GM23248 (cell line): ENCODE measurements at regions not wholly inside any gene's neighbourhood (a gene's known extent, or its start where the extent isn't known, plus 50 kb on each side); places are given as distances from the start of the nearest gene placed in this dataset.
A peak's percentile ranks its signal among the peaks of the same experiment; 100 is the strongest.

ENCODE experiments used
- DNase-seq: peaks from one replicate; pipeline ENCODE4 v3.0.0-alpha.2; 2015
- H2AFZ ChIP-seq: fragments of 200-600 bp; sonication (generic); 2 replicates; pipeline ENCODE4 v1.6.1; 2016; ENCODE audit warnings: antibody characterized with exemption
- H3F3A ChIP-seq: fragments of 200-600 bp; sonication (generic); 2 replicates; pipeline ENCODE4 v1.6.1; 2016; ENCODE audit warnings: mild to moderate bottlenecking, antibody characterized with exemption, mixed run types; ENCODE audit not compliant: insufficient read depth
- H3K27ac ChIP-seq: fragments of 200-600 bp; sonication (generic); 2 replicates; pipeline ENCODE4 v1.5.1; 2016; ENCODE audit warnings: mild to moderate bottlenecking
- H3K27me3 ChIP-seq: fragments of 200-600 bp; sonication (generic); replicated peaks from 2 replicates; pipeline ENCODE4 v1.6.1; 2016; ENCODE audit warnings: mild to moderate bottlenecking; ENCODE audit not compliant: insufficient read depth
- H3K36me3 ChIP-seq: fragments of 200-600 bp; sonication (generic); 2 replicates; pipeline ENCODE4 v1.6.1; 2016; ENCODE audit warnings: low read depth, mild to moderate bottlenecking
- H3K4me1 ChIP-seq: fragments of 200-600 bp; sonication (generic); 2 replicates; pipeline ENCODE4 v1.6.1; 2016; ENCODE audit warnings: mild to moderate bottlenecking; ENCODE audit not compliant: insufficient read depth
- H3K4me2 ChIP-seq: fragments of 200-600 bp; sonication (generic); one replicate; pipeline ENCODE4 v1.6.1; 2016; ENCODE audit warnings: mild to moderate bottlenecking; ENCODE audit not compliant: unreplicated experiment
- H3K4me3 ChIP-seq: fragments of 200-600 bp; sonication (generic); 2 replicates; pipeline ENCODE4 v1.5.1; 2016; ENCODE audit warnings: mild to moderate bottlenecking
- H3K79me2 ChIP-seq: fragments of 200-600 bp; sonication (generic); 2 replicates; pipeline ENCODE4 v1.6.1; 2016; ENCODE audit warnings: mild to moderate bottlenecking; ENCODE audit not compliant: insufficient read depth
- H3K9ac ChIP-seq: fragments of 200-600 bp; sonication (generic); 2 replicates; pipeline ENCODE4 v1.6.1; 2016; ENCODE audit warnings: mild to moderate bottlenecking
- H3K9me2 ChIP-seq: fragments of 200-600 bp; sonication (generic); 2 replicates; pipeline ENCODE4 v1.6.1; 2016; ENCODE audit warnings: mixed run types, mild to moderate bottlenecking, moderate library complexity; ENCODE audit not compliant: insufficient read depth
- H3K9me3 ChIP-seq: fragments of 200-600 bp; sonication (generic); one replicate; pipeline ENCODE4 v1.6.1; 2017; ENCODE audit warnings: low read depth
- H4K20me1 ChIP-seq: fragments of 200-600 bp; sonication (generic); 2 replicates; pipeline ENCODE4 v1.6.0; 2016; ENCODE audit not compliant: insufficient read depth
- EZH2 ChIP-seq: fragments of 200-600 bp; sonication (generic); IDR thresholded peaks from 2 replicates; pipeline ENCODE4 v1.6.1; 2018; ENCODE audit warnings: antibody characterized with exemption, mild to moderate bottlenecking; ENCODE audit not compliant: insufficient read depth, poor library complexity, severe bottlenecking
- EZH2phosphoT487 ChIP-seq: fragments of 200-600 bp; sonication (generic); IDR thresholded peaks from 2 replicates; pipeline ENCODE4 v1.6.1; 2018; ENCODE audit warnings: antibody characterized with exemption, moderate library complexity, mild to moderate bottlenecking, low read depth; ENCODE audit not compliant: insufficient read depth
- WGBS, 2 experiments: methylation state at CpG; one replicate each; pipeline ENCODE4 v1.1.6; 2015 to 2017; ENCODE audit warnings: low lambda C conversion rate in 2 of 2, low coverage in 1 of 2; ENCODE audit errors: missing lambda C conversion rate in 2 of 2; 5-methylcytosine and 5-hydroxymethylcytosine counted together
- in situ Hi-C: fragments of 300-500 bp; cut with MboI; formaldehyde crosslinking; loops from 2 replicates; pipeline ENCODE4 v1.15.0; 2020

- in situ Hi-C loops, result no loop called here
- TF ChIP-seq EZH2phosphoT487 (no peak), EZH2 (no peak)
- WGBS, 2 experiments, result 65 to 73% methylated on average over 3 of the region's 3 CpGs
- Histone ChIP-seq H3F3A (no peaks in the 10 kb centered on the region), H3K4me2 (no peak overlapping the region), H3K27ac (no peak overlapping the region), H3K9ac (no peak overlapping the region), H3K4me1 (no peaks in the 10 kb centered on the region), H3K36me3 (no peaks in the 10 kb centered on the region), H3K79me2 (no peaks in the 10 kb centered on the region), H3K9me3 (peaks cover 6% of the 10 kb centered on the region), H3K4me3 (no peak overlapping the region), H2AFZ (no peak overlapping the region), H3K27me3 (no peaks in the 10 kb centered on the region), H4K20me1 (no peaks in the 10 kb centered on the region), H3K9me2 (no peaks in the 10 kb centered on the region)
- DNase-seq, result peak; percentile 4
Measured at GRCh38 chr5:39835371-39835770, 410.6 kb upstream of the DAB2 start.

- Histone ChIP-seq H4K20me1 (no peaks in the 10 kb centered on the region), H3K4me1 (no peaks in the 10 kb centered on the region), H3K9ac (no peak overlapping the region), H3K27me3 (no peaks in the 10 kb centered on the region), H3K79me2 (no peaks in the 10 kb centered on the region), H3F3A (no peaks in the 10 kb centered on the region), H3K27ac (no peak overlapping the region), H3K36me3 (no peaks in the 10 kb centered on the region), H3K9me2 (no peaks in the 10 kb centered on the region), H2AFZ (no peak overlapping the region), H3K4me2 (no peak overlapping the region), H3K4me3 (no peak overlapping the region), H3K9me3 (no peaks in the 10 kb centered on the region)
- WGBS, 2 experiments, result 87 to 93% methylated on average over 1 of the region's 1 CpG
- in situ Hi-C loops, result no loop called here
- DNase-seq, result no peak
- no peak for TF ChIP-seq EZH2phosphoT487
- no peak for TF ChIP-seq EZH2
Measured at GRCh38 chr5:39829441-39829840, 404.7 kb upstream of the DAB2 start.

GRCh38 chr5:39826051-39826450, 401.3 kb upstream of the DAB2 start:
- H3K9me3 ChIP-seq, result no peaks in the 10 kb centered on the region
- in situ Hi-C loops, result no loop called here

GRCh38 chr5:39825301-39825700, 400.5 kb upstream of the DAB2 start:
- TF ChIP-seq EZH2 (no peak), EZH2phosphoT487 (no peak)
- no peak overlapping the region for H3K4me3 ChIP-seq
- no peak overlapping the region for H3K9ac ChIP-seq
- no peaks in the 10 kb centered on the region for H3K27me3 ChIP-seq
- H3K27ac ChIP-seq, result no peak overlapping the region
- no peaks in the 10 kb centered on the region for H3K9me3 ChIP-seq
- in situ Hi-C loops, result no loop called here
- H3K79me2 ChIP-seq, result no peaks in the 10 kb centered on the region
- WGBS, 2 experiments, result 91 to 97% methylated on average over 3 of the region's 3 CpGs
- H3F3A ChIP-seq, result no peaks in the 10 kb centered on the region
- H4K20me1 ChIP-seq, result no peaks in the 10 kb centered on the region
- no peak for DNase-seq
- H2AFZ ChIP-seq, result no peak overlapping the region
- no peaks in the 10 kb centered on the region for H3K36me3 ChIP-seq
- no peak overlapping the region for H3K4me2 ChIP-seq
- no peaks in the 10 kb centered on the region for H3K4me1 ChIP-seq
- no peaks in the 10 kb centered on the region for H3K9me2 ChIP-seq

More at GRCh38 chr5:39826051-39826450, 401.3 kb upstream of the DAB2 start:
- H3K4me2 ChIP-seq, result no peak overlapping the region
- H3K9ac ChIP-seq, result no peak overlapping the region
- H3K36me3 ChIP-seq, result no peaks in the 10 kb centered on the region
- H2AFZ ChIP-seq, result no peak overlapping the region
- no peaks in the 10 kb centered on the region for H3K4me1 ChIP-seq
- H3K27me3 ChIP-seq, result no peaks in the 10 kb centered on the region
- 9 to 10% methylated on average over 4 of the region's 4 CpGs for WGBS, 2 experiments
- H4K20me1 ChIP-seq, result no peaks in the 10 kb centered on the region
- no peaks in the 10 kb centered on the region for H3F3A ChIP-seq
- no peak overlapping the region for H3K4me3 ChIP-seq
- H3K79me2 ChIP-seq, result no peaks in the 10 kb centered on the region
- H3K9me2 ChIP-seq, result no peaks in the 10 kb centered on the region
- H3K27ac ChIP-seq, result no peak overlapping the region
- TF ChIP-seq EZH2phosphoT487 (no peak), EZH2 (no peak)
- peak; percentile 7 for DNase-seq

GRCh38 chr5:39822020-39822419, 397.2 kb upstream of the DAB2 start:
- no peak for DNase-seq
- Histone ChIP-seq H3K4me2 (no peak overlapping the region), H4K20me1 (no peaks in the 10 kb centered on the region), H3K9me2 (no peaks in the 10 kb centered on the region), H3K36me3 (no peaks in the 10 kb centered on the region), H3K9ac (no peak overlapping the region), H3F3A (no peaks in the 10 kb centered on the region), H3K79me2 (no peaks in the 10 kb centered on the region), H3K4me3 (no peak overlapping the region), H3K4me1 (no peaks in the 10 kb centered on the region), H3K9me3 (no peaks in the 10 kb centered on the region), H3K27ac (no peak overlapping the region), H3K27me3 (no peaks in the 10 kb centered on the region), H2AFZ (no peak overlapping the region)
- in situ Hi-C loops, result no loop called here
- no peak for TF ChIP-seq EZH2phosphoT487
- no peak for TF ChIP-seq EZH2
- 67 to 79% methylated on average over 1 of the region's 1 CpG for WGBS, 2 experiments
